Stimulated activated CD8-positive, alpha-beta memory T cell treated with anti-CD3 and anti-CD28 coated beads, Interleukin-4, amount 100 ng/mL, for 1 hour (primary cell): ENCODE measurements at regions not wholly inside any gene's neighbourhood (a gene's known extent, or its start where the extent isn't known, plus 50 kb on each side); places are given as distances from the start of the nearest gene placed in this dataset.
"Not testable (repeated sequence)": the region's sequence is repeated elsewhere in the genome, so short reads cannot be mapped to it uniquely, and the experiment has no call there.

ENCODE experiments used
- DNase-seq, 2 donors: peaks; one replicate each; pipeline ENCODE4 v3.0.0-alpha.2; 2020; ENCODE audit warnings: low read depth in 2 of 2, low spot score in 1 of 2

GRCh38 chr4:20196476-20196875, 55.2 kb upstream of the SLIT2 start:
- no peak for DNase-seq

- no peak for DNase-seq
Observed at GRCh38 chr4:20195071-20195885, 56.4 kb upstream of the SLIT2 start.

DNA sequence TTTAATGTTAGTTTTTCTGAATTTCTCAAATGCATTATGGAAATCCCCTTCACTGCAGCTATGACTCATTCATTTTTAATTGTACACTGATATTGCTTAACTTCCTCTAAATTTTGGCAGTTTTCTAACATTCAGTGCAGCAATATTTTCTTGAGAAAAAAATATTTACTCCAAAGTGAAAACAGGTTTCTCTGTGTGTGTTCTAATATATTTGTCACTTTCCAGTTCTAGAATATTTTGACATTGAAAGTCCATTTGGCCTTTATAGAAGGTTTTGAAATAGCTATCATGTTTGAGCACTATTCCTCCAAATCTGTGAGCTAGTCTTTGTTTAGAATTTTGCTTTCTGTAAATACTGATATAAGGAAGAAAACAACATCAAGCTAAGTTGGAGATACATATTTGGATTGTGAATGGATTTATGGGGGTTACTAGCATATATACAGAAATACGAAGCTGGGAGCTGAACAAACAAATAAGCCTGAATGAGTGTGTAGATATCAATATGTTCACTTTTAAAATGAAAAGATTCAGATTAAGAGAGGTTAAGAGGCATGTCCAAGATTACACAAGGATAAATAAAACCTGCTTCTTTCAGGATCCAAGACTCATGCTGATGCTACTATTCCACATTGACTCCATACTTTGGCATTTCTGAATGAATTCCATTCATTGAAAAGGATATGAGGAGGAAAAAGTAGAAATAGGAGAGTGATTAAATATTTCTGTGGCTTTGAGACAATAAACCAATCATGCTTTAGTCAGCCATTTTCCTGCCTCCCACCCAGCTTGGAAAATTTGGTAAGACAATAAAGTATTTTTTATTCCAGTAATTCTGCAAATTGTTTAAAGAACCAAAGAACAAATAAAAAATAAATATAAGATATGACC, 57.3 kb upstream of the SLIT2 start:
- no peak for DNase-seq

GRCh38 chr4:20193141-20193936, 58.4 kb upstream of the SLIT2 start:
- DNase-seq = no peak

DNA sequence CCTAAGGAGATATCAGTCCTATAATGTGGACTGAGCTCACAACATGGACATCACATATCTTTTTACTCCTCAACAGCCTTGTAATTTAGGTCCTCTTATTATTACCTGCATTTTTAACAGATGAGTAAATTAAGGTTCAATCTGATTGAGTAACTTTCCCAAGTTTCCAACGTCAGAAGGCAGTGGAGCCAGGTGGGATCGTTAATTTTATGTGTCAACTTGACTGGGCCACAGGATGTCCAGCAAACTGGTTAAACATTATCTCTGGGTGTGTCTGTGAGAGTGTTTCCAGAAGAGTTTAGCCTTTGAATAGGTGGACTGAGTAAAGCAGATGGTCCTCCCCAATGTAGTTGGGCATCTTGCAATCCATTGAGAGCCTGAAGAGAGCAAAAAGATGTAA, 59.0 kb upstream of the SLIT2 start:
- DNase-seq = no peak

GRCh38 chr4:20185103-20185502, 66.6 kb upstream of the SLIT2 start:
- DNase-seq = no peak

GRCh38 chr4:20183131-20183530, 68.6 kb upstream of the SLIT2 start:
- not testable (repeated sequence) for DNase-seq

- DNase-seq = no peak
Observed at GRCh38 chr4:20181926-20182325, 69.8 kb upstream of the SLIT2 start.

DNA sequence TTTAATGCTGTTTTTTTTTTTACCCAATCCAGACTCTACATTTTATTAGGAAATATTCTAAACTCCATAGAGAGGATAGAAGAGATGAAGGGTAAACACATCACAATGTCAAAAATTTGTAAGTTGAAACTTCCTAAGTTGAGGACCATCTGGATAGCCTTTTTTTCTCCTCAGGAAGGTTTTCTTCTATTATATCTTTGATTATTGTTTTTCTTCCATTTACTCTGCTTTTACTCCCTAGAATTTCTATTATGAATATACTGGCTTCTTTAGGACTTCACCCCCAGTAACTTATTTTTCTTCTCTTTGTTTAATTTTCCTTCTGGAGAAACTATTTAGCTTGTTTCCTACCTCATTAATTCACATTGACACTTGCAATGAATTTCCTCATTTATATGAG, 71.2 kb upstream of the SLIT2 start:
- DNase-seq = no peak

GRCh38 chr4:20178902-20179576, 72.7 kb upstream of the SLIT2 start:
- DNase-seq = no peak

DNA sequence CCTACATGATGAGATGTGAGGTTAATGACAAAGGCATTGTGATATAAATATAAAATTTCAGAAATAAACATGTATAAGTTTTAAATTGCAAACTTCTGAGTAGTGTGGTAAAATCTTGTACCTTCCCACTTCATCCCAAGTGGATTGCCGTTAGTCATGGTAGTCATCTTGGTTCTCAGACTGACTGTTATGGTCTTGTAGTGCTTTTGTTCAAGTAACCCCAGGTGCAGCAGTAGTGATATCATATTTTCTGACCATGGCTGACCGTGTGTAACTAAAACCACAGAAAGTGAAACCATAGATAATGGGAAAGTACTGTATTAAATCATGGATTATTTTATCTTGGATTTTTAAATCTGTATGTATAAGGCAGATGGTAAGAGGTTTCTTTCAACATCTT, 74.8 kb upstream of the SLIT2 start:
- DNase-seq = no peak

DNA sequence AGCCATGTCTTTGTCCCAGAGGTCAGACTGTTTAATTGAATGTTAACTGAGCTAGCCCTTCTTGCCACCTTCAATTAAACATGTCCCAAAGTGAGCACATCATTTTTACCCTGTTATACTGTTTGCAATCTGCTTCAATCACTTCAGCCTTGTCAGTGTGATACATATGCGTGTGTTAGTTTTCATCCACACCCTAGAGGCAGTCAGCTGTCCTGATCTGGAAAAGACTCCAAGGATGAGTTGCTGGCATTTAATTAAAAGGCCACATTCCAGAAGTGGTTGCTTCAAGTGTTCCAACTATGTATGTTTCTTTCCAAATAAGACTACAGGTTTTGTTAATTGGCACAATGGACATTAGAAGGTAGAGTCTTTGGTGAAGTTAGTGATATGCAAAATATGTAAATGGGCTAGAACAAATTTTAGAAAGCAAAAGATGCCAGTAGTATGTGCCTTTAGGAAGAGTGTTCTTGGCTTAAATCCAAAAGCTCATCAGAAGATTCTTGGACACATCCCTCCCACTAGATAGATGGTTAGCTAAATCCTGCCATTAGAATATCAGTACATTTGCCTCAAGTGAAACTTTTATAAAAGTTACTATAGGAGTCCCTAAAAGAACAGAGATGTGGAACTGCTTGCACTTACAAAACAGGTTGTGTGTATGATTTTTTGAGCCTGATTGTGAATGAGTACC, 79.5 kb upstream of the SLIT2 start:
- no peak for DNase-seq

DNA sequence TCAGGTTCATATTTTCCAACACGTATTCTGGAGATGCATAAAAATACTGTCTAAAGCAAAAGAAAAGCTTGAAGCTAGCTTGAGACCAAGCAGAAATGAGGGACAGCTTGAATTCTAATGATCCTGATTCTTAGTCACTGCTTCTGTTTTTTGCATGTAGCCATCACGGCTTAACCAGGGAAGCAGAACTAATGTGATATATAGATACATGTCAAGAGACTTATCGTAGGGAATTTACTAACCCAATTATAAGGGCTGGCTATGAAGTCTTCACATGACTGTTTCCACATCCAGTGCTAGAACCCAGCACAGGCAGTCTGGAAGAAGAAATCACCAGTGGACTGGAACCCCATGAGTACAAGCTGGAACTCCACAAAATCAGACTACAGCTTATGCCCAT, 85.2 kb upstream of the SLIT2 start:
- no peak for DNase-seq

- DNase-seq = no peak
Observed at GRCh38 chr4:20159516-20159915, 92.2 kb upstream of the SLIT2 start.

- DNase-seq = no peak
Observed at GRCh38 chr4:20158195-20158594, 93.5 kb upstream of the SLIT2 start.

- DNase-seq = no peak
Observed at GRCh38 chr4:20151436-20151835, 100.3 kb upstream of the SLIT2 start.

GRCh38 chr4:20149143-20149542, 102.6 kb upstream of the SLIT2 start:
- not testable (repeated sequence) for DNase-seq

GRCh38 chr4:20137176-20137575, 114.5 kb upstream of the SLIT2 start:
- DNase-seq = no peak

GRCh38 chr4:20127626-20128025, 124.1 kb upstream of the SLIT2 start:
- no peak for DNase-seq

GRCh38 chr4:20126906-20127305, 124.8 kb upstream of the SLIT2 start:
- no peak for DNase-seq
